GM12865 (cell line): ENCODE measurements at regions not wholly inside any gene's neighbourhood (a gene's known extent, or its start where the extent isn't known, plus 50 kb on each side); places are given as distances from the start of the nearest gene placed in this dataset.

Source experiments
- DNase-seq: peaks from one replicate; pipeline ENCODE4 v3.0.0; 2010; ENCODE audit warnings: low read depth
- H3K4me3 ChIP-seq: 2 replicates; pipeline ENCODE4 v1.5.1; 2011; ENCODE audit warnings: mild to moderate bottlenecking, low read depth, low read length, control low read depth
- CTCF ChIP-seq: IDR thresholded peaks from 2 replicates; pipeline ENCODE4 v1.5.1; 2011; ENCODE audit warnings: low read length, control low read depth, low read depth, inconsistent platforms; ENCODE audit not compliant: insufficient read depth; ENCODE audit errors: missing control alignments

GRCh38 chr2:195368249-195369217, 288.5 kb upstream of the SLC39A10 start:
- H3K4me3 ChIP-seq = peak overlapping the region; percentile 25; the same call in 1 of the 2 replicates
- no peak for TF ChIP-seq CTCF
- no peak for DNase-seq

- DNase-seq = no peak
- TF ChIP-seq CTCF = no peak
- H3K4me3 ChIP-seq = no peak overlapping the region
Observed at GRCh38 chr2:195367809-195368208, 289.2 kb upstream of the SLC39A10 start.

GRCh38 chr2:195364015-195364965, 292.7 kb upstream of the SLC39A10 start:
- no peak for TF ChIP-seq CTCF
- no peak overlapping the region for H3K4me3 ChIP-seq
- no peak for DNase-seq

GRCh38 chr2:195363496-195363895, 293.5 kb upstream of the SLC39A10 start:
- DNase-seq = no peak
- TF ChIP-seq CTCF = no peak
- H3K4me3 ChIP-seq = no peak overlapping the region

- TF ChIP-seq CTCF = no peak
- no peak for DNase-seq
Observed at GRCh38 chr2:195360242-195360641, 296.8 kb upstream of the SLC39A10 start.

GRCh38 chr2:195359043-195359735, 297.8 kb upstream of the SLC39A10 start:
- no peak for TF ChIP-seq CTCF
- DNase-seq = no peak
- no peak overlapping the region for H3K4me3 ChIP-seq

More at GRCh38 chr2:195360242-195360641, 296.8 kb upstream of the SLC39A10 start:
- H3K4me3 ChIP-seq = no peak overlapping the region
